Peyer's patch (tissue), 4 donors: ENCODE measurements at regions not wholly inside any gene's neighbourhood (a gene's known extent, or its start where the extent isn't known, plus 50 kb on each side); places are given as distances from the start of the nearest gene placed in this dataset.

ENCODE experiments used
- CTCF ChIP-seq, 6 experiments: fragments of 450-650 bp in 4 of 6; fragments of 200-600 bp in 2 of 6; sonication (generic) in 1 of 6; IDR thresholded peaks; one replicate each; pipeline ENCODE4 v1.5.1; 2017 to 2019; ENCODE audit warnings: antibody characterized with exemption in 6 of 6, mild to moderate bottlenecking in 3 of 6, moderate library complexity in 1 of 6
- POLR2A ChIP-seq, 2 donors: fragments of 450-650 bp; IDR thresholded peaks; one replicate each; pipeline ENCODE4 v1.5.1; 2017; ENCODE audit warnings: antibody characterized with exemption in 2 of 2, mild to moderate bottlenecking in 2 of 2, moderate library complexity in 2 of 2

DNA sequence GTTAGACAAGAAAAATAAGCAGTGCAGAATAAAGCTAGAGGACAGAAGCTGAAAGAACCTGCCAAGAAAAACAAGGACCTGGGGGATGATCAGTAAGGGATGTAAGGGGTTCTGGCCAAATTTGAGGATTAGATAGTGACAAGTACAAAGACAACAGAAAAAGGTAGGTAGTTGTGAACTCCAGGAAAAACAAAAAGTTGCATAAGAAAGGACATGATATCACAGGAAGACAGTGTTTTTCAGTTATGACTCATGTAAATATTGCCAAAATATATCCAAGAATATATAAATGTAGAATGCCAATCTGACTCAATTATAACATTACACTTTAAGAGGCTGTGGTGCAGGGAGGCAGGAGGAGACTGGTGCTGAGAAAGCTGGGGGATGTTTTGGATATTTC lies 209.8 kb upstream of the SH3BP4 start:
- TF ChIP-seq POLR2A (IDR thresholded peaks at IDR 0.05) (no peak), CTCF (IDR thresholded peaks at IDR 0.05) (no peak)
